ENCODE measurements at regions not wholly inside any gene's neighbourhood (a gene's known extent, or its start where the extent isn't known, plus 50 kb on each side); places are given as distances from the start of the nearest gene placed in this dataset.

DNA sequence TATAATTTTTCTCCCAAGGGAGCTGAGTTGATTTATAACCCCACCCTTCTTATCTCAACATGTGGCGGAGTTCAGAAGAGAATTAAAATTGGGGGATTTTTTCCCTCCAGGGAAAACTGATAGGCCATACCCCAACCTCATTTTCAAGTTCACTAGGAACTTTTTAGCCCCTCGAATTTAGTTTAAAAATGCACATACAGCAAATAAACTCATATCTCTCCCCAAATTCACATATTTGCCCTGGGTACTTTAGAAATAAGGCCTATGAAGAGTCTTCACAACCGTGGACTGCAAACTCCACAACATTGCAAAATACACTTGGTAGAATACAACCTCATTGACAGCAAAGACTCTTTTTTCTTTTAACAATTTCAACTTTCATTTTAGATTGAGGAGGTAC, 206.7 kb upstream of the LEF1 start (continued):
- TF ChIP-seq, protein P1, sequence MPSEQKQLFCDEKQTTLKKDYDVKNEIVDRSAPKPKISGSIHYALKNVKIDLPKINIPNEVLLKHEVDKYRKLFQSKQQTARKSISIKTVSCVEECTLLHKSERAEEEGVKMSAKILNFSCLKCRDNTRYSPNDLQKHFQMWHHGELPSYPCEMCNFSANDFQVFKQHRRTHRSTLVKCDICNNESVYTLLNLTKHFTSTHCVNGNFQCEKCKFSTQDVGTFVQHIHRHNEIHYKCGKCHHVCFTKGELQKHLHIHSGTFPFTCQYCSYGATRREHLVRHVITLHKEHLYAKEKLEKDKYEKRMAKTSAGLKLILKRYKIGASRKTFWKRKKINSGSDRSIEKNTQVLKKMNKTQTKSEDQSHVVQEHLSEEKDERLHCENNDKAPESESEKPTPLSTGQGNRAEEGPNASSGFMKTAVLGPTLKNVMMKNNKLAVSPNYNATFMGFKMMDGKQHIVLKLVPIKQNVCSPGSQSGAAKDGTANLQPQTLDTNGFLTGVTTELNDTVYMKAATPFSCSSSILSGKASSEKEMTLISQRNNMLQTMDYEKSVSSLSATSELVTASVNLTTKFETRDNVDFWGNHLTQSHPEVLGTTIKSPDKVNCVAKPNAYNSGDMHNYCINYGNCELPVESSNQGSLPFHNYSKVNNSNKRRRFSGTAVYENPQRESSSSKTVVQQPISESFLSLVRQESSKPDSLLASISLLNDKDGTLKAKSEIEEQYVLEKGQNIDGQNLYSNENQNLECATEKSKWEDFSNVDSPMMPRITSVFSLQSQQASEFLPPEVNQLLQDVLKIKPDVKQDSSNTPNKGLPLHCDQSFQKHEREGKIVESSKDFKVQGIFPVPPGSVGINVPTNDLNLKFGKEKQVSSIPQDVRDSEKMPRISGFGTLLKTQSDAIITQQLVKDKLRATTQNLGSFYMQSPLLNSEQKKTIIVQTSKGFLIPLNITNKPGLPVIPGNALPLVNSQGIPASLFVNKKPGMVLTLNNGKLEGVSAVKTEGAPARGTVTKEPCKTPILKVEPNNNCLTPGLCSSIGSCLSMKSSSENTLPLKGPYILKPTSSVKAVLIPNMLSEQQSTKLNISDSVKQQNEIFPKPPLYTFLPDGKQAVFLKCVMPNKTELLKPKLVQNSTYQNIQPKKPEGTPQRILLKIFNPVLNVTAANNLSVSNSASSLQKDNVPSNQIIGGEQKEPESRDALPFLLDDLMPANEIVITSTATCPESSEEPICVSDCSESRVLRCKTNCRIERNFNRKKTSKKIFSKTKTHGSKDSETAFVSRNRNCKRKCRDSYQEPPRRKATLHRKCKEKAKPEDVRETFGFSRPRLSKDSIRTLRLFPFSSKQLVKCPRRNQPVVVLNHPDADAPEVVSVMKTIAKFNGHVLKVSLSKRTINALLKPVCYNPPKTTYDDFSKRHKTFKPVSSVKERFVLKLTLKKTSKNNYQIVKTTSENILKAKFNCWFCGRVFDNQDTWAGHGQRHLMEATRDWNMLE (tag by site-specific recombination; conservative IDR thresholded peaks at IDR 0.05; ENCODE audit: low read depth) = no peak
- TF ChIP-seq ZNF610 (tag by site-specific recombination; IDR thresholded peaks at IDR 0.05; ENCODE audit: borderline replicate concordance) (no peak), ZNF660 (tag by site-specific recombination; IDR thresholded peaks at IDR 0.05) (no peak), ZNF16 (tag by site-specific recombination; IDR thresholded peaks at IDR 0.05; ENCODE audit: low read depth) (no peak), REPIN1 (tag by site-specific recombination; IDR thresholded peaks at IDR 0.05; ENCODE audit: low read depth) (no peak), GLI2 (tag by site-specific recombination; IDR thresholded peaks at IDR 0.05; ENCODE audit: borderline replicate concordance, low read depth) (no peak), YY1 (tag by site-specific recombination; IDR thresholded peaks at IDR 0.05) (no peak), ZNF561 (tag by site-specific recombination; IDR thresholded peaks at IDR 0.05; ENCODE audit: borderline replicate concordance) (no peak), HOXD13 (CRISPR knock-in tag; IDR thresholded peaks at IDR 0.05; ENCODE audit: borderline replicate concordance) (no peak)
- TF ChIP-seq, protein P2, sequence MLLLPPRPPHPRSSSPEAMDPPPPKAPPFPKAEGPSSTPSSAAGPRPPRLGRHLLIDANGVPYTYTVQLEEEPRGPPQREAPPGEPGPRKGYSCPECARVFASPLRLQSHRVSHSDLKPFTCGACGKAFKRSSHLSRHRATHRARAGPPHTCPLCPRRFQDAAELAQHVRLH (tag by site-specific recombination; IDR thresholded peaks at IDR 0.05) = no peak

DNA sequence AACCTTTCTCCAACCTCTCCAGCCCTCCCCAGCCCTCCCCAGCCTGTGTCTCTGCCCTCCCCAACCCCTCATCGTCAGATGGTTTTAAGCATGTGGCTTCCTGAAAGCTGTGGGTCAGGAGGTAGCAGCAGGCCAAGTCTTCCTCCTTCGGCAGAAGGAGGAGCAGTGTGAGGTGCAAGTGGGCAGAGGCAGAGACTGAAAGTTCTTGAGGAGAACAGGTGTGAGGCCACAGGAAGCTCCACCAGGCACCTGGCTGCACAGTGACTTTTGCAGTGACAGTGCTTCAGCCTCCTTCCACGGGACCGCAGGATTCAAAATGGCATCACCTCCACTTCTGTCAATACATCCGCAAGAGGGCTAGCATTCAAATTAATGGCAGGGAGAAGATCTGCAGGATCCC, 203.9 kb upstream of the LEF1 start:
- Histone ChIP-seq H3K9me3 (ENCODE audit: control insufficient read depth, insufficient read depth, low read depth, low read length) (no peaks in the 10 kb centered on the region), H3K4me1 (ENCODE audit: control insufficient read depth, insufficient read depth, low read length) (no peaks in the 10 kb centered on the region), H3K36me3 (ENCODE audit: control insufficient read depth in 2 of 2, insufficient read depth in 1 of 2, low read length in 2 of 2) (no peaks in the 10 kb centered on the region), H3K27ac (ENCODE audit: extremely low read depth, low read depth, low read length) (no peak overlapping the region), H3K4me3 (ENCODE audit: low read depth, low read length) (no peak overlapping the region)
- ChIA-PET CTCF (no interaction called here), POLR2A (no interaction called here)
- TF ChIP-seq, protein P3, sequence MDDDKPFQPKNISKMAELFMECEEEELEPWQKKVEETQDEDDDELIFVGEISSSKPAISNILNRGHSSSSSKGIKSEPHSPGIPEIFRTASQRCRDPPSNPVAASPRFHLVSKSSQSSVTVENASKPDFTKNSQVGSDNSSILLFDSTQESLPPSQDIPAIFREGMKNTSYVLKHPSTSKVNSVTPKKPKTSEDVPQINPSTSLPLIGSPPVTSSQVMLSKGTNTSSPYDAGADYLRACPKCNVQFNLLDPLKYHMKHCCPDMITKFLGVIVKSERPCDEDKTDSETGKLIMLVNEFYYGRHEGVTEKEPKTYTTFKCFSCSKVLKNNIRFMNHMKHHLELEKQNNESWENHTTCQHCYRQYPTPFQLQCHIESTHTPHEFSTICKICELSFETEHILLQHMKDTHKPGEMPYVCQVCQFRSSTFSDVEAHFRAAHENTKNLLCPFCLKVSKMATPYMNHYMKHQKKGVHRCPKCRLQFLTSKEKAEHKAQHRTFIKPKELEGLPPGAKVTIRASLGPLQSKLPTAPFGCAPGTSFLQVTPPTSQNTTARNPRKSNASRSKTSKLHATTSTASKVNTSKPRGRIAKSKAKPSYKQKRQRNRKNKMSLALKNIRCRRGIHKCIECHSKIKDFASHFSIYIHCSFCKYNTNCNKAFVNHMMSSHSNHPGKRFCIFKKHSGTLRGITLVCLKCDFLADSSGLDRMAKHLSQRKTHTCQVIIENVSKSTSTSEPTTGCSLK (tag by site-specific recombination; IDR thresholded peaks at IDR 0.05) = no peak
- TF ChIP-seq ZSCAN16 (tag by site-specific recombination; IDR thresholded peaks at IDR 0.05) = no peak
- TF ChIP-seq GLI2 (tag by site-specific recombination; IDR thresholded peaks at IDR 0.05; ENCODE audit: borderline replicate concordance, low read depth) = no peak
- no peak for TF ChIP-seq ZNF214 (tag by site-specific recombination; IDR thresholded peaks at IDR 0.05; ENCODE audit: borderline replicate concordance)
- TF ChIP-seq, protein P4, sequence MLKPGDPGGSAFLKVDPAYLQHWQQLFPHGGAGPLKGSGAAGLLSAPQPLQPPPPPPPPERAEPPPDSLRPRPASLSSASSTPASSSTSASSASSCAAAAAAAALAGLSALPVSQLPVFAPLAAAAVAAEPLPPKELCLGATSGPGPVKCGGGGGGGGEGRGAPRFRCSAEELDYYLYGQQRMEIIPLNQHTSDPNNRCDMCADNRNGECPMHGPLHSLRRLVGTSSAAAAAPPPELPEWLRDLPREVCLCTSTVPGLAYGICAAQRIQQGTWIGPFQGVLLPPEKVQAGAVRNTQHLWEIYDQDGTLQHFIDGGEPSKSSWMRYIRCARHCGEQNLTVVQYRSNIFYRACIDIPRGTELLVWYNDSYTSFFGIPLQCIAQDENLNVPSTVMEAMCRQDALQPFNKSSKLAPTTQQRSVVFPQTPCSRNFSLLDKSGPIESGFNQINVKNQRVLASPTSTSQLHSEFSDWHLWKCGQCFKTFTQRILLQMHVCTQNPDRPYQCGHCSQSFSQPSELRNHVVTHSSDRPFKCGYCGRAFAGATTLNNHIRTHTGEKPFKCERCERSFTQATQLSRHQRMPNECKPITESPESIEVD (tag by site-specific recombination; IDR thresholded peaks at IDR 0.05) = no peak
- no peak for TF ChIP-seq ZBTB8A (tag by site-specific recombination; IDR thresholded peaks at IDR 0.05)
- no peak for TF ChIP-seq ZNF112 (tag by site-specific recombination; IDR thresholded peaks at IDR 0.05)
- no peak for TF ChIP-seq ZNF624 (tag by site-specific recombination; IDR thresholded peaks at IDR 0.05)
- no peak for TF ChIP-seq ZNF830 (tag by site-specific recombination; IDR thresholded peaks at IDR 0.05; ENCODE audit: low read depth)
